ENCODE measurements at regions not wholly inside any gene's neighbourhood (a gene's known extent, or its start where the extent isn't known, plus 50 kb on each side); places are given as distances from the start of the nearest gene placed in this dataset.

- no peak for TF ChIP-seq CTCF (IDR thresholded peaks at IDR 0.05; ENCODE audit: insufficient read depth, low read length)
- TF ChIP-seq REST (IDR thresholded peaks at IDR 0.05; ENCODE audit: insufficient replicate concordance, low read depth): no peak
- no peak for TF ChIP-seq POLR2AphosphoS5 (IDR thresholded peaks at IDR 0.05; ENCODE audit: low read depth)
Observed at GRCh38 chr1:198400063-198400462, 140.4 kb downstream of the ATP6V1G3 start.
